GM12878 (cell line): ENCODE measurements at regions not wholly inside any gene's neighbourhood (a gene's known extent, or its start where the extent isn't known, plus 50 kb on each side); places are given as distances from the start of the nearest gene placed in this dataset.

Source experiments
- BHLHE40 ChIP-seq, 2 experiments: fragments of 450-650 bp in 1 of 2; IDR thresholded peaks; 2 replicates each; pipeline ENCODE4 v1.6.1; 2011 to 2017; ENCODE audit warnings: low read depth in 2 of 2, borderline replicate concordance in 1 of 2, improper control_type of control experiment in 1 of 2, low read length in 1 of 2, mild to moderate bottlenecking in 1 of 2
- CBFB ChIP-seq: IDR thresholded peaks from 2 replicates; pipeline ENCODE4 v1.6.1; 2016; ENCODE audit warnings: antibody characterized with exemption, low read depth
- CREM ChIP-seq: IDR thresholded peaks from 2 replicates; pipeline ENCODE4 v1.6.1; 2014; ENCODE audit warnings: antibody characterized with exemption, low read depth
- EZH2 ChIP-seq: IDR thresholded peaks from 2 replicates; pipeline ENCODE4 v1.6.1; 2012; ENCODE audit warnings: low read depth, mild to moderate bottlenecking, control low read depth, inconsistent platforms, low read length, borderline replicate concordance; ENCODE audit not compliant: control insufficient read depth
- SREBF1 ChIP-seq: IDR thresholded peaks from 2 replicates; pipeline ENCODE4 v1.6.1; 2012; ENCODE audit warnings: mild to moderate bottlenecking, low read length

GRCh38 chr10:43929122-43929521 lies 280.4 kb upstream of the ZNF32 start:
- TF ChIP-seq EZH2 (no peak), BHLHE40 (IDR thresholded peaks at IDR 0.05; ENCODE audit: borderline replicate concordance in 1 of 2, low read depth in 2 of 2, low read length in 1 of 2) (no peak), CREM (no peak), CBFB (no peak), SREBF1 (no peak)
